ENCODE measurements at regions not wholly inside any gene's neighbourhood (a gene's known extent, or its start where the extent isn't known, plus 50 kb on each side); places are given as distances from the start of the nearest gene placed in this dataset.
"Not testable (repeated sequence)": the region's sequence is repeated elsewhere in the genome, so short reads cannot be mapped to it uniquely, and the experiment has no call there.

- DNase-seq (ENCODE audit: low spot score): no peak
These were observed 996.4 kb upstream of the WWC1 start for GRCh38 chr5:167294882-167295680.

GRCh38 chr5:167295681-167296005 is 995.8 kb upstream of the WWC1 start:
- DNase-seq (ENCODE audit: low spot score): no peak

- DNase-seq (ENCODE audit: low spot score): no peak
These were observed 995.4 kb upstream of the WWC1 start for GRCh38 chr5:167296066-167296465.

- no peak for DNase-seq (ENCODE audit: low spot score)
These were observed 994.8 kb upstream of the WWC1 start for GRCh38 chr5:167296661-167297060.

GRCh38 chr5:167299861-167300260 is 991.6 kb upstream of the WWC1 start:
- not testable (repeated sequence) for DNase-seq (ENCODE audit: low spot score)

GRCh38 chr5:167303582-167303981 is 987.9 kb upstream of the WWC1 start:
- DNase-seq (ENCODE audit: low spot score): no peak

- DNase-seq (ENCODE audit: low spot score): no peak
These were observed 986.5 kb upstream of the WWC1 start for GRCh38 chr5:167304834-167305469.

- DNase-seq (ENCODE audit: low spot score): no peak
These were observed 985.7 kb upstream of the WWC1 start for GRCh38 chr5:167305591-167306213.

- no peak for DNase-seq (ENCODE audit: low spot score)
These were observed 984.4 kb upstream of the WWC1 start for GRCh38 chr5:167307042-167307441.

- no peak for DNase-seq (ENCODE audit: low spot score)
These were observed 983.0 kb upstream of the WWC1 start for GRCh38 chr5:167308466-167308865.

- DNase-seq (ENCODE audit: low spot score): no peak
These were observed 981.4 kb upstream of the WWC1 start for GRCh38 chr5:167309941-167310517.

- no peak for DNase-seq (ENCODE audit: low spot score)
These were observed 980.1 kb upstream of the WWC1 start for GRCh38 chr5:167311340-167311739.

GRCh38 chr5:167312225-167312624 is 979.2 kb upstream of the WWC1 start:
- DNase-seq (ENCODE audit: low spot score): no peak

GRCh38 chr5:167315762-167316161 is 975.7 kb upstream of the WWC1 start:
- DNase-seq (ENCODE audit: low spot score): no peak

GRCh38 chr5:167317884-167318283 is 973.6 kb upstream of the WWC1 start:
- DNase-seq (ENCODE audit: low spot score): no peak

GRCh38 chr5:167319243-167319642 is 972.2 kb upstream of the WWC1 start:
- no peak for DNase-seq (ENCODE audit: low spot score)

- no peak for DNase-seq (ENCODE audit: low spot score)
These were observed 971.4 kb upstream of the WWC1 start for GRCh38 chr5:167320019-167320418.

GRCh38 chr5:167332309-167332708 is 959.1 kb upstream of the WWC1 start:
- no peak for DNase-seq (ENCODE audit: low spot score)

- DNase-seq (ENCODE audit: low spot score): no peak
These were observed 955.3 kb upstream of the WWC1 start for GRCh38 chr5:167336161-167336560.

GRCh38 chr5:167339205-167339604 is 952.2 kb upstream of the WWC1 start:
- no peak for DNase-seq (ENCODE audit: low spot score)

GRCh38 chr5:167346461-167346860 is 945.0 kb upstream of the WWC1 start:
- no peak for DNase-seq (ENCODE audit: low spot score)

GRCh38 chr5:167348251-167348926 is 943.1 kb upstream of the WWC1 start:
- no peak for DNase-seq (ENCODE audit: low spot score)

All from HuH-7.5 (cell line).